Mucosa of descending colon (tissue), 3 donors: ENCODE measurements at regions not wholly inside any gene's neighbourhood (a gene's known extent, or its start where the extent isn't known, plus 50 kb on each side); places are given as distances from the start of the nearest gene placed in this dataset.
A peak's percentile ranks its signal among the peaks of the same experiment; 100 is the strongest.

Source experiments
- ATAC-seq: fragments of 200-7000 bp; cut with Tn5 transposase; one replicate; pipeline ENCODE4 v1.9.1; 2020; ENCODE audit warnings: mild to moderate bottlenecking, moderate library complexity
- DNase-seq, 3 donors: peaks; one replicate each; pipeline ENCODE4 v3.0.0-alpha.2; 2020
- H3K36me3 ChIP-seq: fragments of 200-600 bp; one replicate; pipeline ENCODE4 v1.8.0; 2021; ENCODE audit warnings: low read depth, mild to moderate bottlenecking
- H3K4me1 ChIP-seq: fragments of 200-600 bp; one replicate; pipeline ENCODE4 v1.8.0; 2021; ENCODE audit warnings: low read depth, mild to moderate bottlenecking
- H3K4me3 ChIP-seq: fragments of 200-600 bp; one replicate; pipeline ENCODE4 v1.8.0; 2021; ENCODE audit warnings: mild to moderate bottlenecking
- H3K9me3 ChIP-seq: fragments of 200-600 bp; one replicate; pipeline ENCODE4 v1.8.0; 2021; ENCODE audit warnings: mild to moderate bottlenecking
- intact Hi-C, 2 donors: fragments of 100-400 bp; cut with DNase I in 1 of 2; cut with micrococcal nuclease in 1 of 2; formaldehyde crosslinking; loops; one replicate each; pipeline versions ENCODE4 v1.11.0 to v1.11.1; 2022; cut with DNase I, micrococcal nuclease
- TF ChIP-seq, protein P1 (sequence below): fragments of 200-600 bp; IDR thresholded peaks from one replicate; pipeline ENCODE4 v1.8.0; 2022; ENCODE audit warnings: antibody characterized with exemption, mild to moderate bottlenecking
- donor health status: DM: no; HTN: no; CAD: no; lungs with moderate emphysema.
- donor health status: DM: no; HTN: no; CAD: no.
- donor health status: DM: no; HTN: yes; CAD: no.

DNA sequence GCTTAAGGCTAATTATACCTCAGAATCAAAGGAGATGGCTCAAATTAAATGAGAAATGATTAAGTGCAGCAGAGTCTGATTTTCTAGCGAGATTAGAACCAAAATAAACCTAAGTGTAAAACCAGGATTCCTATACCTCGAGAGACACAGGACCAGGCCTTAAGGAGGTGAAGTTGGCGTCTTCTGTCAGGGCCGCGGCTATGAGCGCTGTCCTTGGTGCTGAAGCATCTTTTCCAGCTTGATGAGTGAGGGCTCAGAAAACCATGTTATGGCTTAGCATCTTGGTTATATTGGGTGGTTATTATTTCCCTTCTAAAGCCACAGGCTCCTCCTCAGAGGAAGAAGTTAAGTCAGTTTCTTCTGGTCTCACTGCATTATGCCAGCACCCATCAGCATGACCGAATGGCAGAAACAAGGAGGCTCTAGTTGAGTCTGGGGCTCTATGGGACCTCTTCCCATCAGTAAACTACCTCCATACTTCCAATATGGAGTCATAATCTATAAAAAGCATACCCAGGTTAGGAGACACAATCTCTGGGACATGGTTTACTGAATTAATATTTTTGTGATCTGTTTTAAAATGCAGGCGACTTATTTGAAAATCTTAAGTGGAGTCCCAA is 120.1 kb upstream of the NMNAT3 start:
- H3K4me3 ChIP-seq, result no peak overlapping the region
- DNase-seq (peak in 2 of 3 donors; percentile 26 to 52), ATAC-seq (no peak)
- no peaks in the 10 kb centered on the region for H3K9me3 ChIP-seq
- intact Hi-C loops, result no loop called here
- no peaks in the 10 kb centered on the region for H3K4me1 ChIP-seq
- TF ChIP-seq, protein P1, sequence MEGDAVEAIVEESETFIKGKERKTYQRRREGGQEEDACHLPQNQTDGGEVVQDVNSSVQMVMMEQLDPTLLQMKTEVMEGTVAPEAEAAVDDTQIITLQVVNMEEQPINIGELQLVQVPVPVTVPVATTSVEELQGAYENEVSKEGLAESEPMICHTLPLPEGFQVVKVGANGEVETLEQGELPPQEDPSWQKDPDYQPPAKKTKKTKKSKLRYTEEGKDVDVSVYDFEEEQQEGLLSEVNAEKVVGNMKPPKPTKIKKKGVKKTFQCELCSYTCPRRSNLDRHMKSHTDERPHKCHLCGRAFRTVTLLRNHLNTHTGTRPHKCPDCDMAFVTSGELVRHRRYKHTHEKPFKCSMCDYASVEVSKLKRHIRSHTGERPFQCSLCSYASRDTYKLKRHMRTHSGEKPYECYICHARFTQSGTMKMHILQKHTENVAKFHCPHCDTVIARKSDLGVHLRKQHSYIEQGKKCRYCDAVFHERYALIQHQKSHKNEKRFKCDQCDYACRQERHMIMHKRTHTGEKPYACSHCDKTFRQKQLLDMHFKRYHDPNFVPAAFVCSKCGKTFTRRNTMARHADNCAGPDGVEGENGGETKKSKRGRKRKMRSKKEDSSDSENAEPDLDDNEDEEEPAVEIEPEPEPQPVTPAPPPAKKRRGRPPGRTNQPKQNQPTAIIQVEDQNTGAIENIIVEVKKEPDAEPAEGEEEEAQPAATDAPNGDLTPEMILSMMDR, result no peak
- H3K36me3 ChIP-seq, result no peaks in the 10 kb centered on the region

DNA sequence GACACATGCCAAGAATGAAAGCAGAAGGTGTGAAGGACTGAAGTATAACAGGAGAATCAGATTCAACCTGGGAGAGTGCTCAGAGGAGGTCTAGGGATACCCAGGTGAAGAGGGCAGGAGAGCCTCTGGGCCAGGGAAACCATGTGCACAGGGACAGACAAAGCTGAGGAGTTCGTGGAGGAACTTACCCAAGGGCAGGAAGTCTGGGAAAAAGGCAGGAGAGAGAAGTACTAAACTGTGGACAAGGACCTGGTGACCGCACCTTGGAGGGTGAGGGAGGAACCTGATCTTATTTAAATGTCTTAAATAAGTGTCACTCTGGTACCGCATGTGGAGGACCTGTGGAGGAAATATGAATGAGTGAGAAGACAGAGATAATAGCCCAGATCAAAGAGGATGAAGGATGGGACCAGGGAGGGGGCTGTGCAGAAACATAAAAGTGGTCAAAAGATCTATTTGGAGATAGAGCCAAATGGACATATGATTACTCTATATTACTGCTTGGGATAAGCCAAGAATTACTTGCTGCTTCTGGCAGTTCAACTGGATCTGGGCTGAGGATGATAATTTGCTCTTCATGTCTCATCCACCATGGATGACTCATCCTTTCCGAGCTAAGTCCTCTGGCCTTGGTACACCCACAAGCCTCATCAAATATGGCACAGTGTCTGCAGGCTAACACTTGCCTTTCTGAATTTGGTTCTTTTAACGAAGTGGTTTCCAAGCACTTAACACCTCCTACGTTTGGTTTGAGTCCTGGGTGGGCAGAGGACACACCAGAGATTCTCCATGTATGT is 116.9 kb upstream of the NMNAT3 start:
- ATAC-seq (no peak), DNase-seq (no peak)
- Histone ChIP-seq H3K9me3 (no peaks in the 10 kb centered on the region), H3K36me3 (no peaks in the 10 kb centered on the region), H3K4me3 (no peak overlapping the region), H3K4me1 (no peaks in the 10 kb centered on the region)
- intact Hi-C loops, result no loop called here
- TF ChIP-seq, protein P1, result no peak

DNA sequence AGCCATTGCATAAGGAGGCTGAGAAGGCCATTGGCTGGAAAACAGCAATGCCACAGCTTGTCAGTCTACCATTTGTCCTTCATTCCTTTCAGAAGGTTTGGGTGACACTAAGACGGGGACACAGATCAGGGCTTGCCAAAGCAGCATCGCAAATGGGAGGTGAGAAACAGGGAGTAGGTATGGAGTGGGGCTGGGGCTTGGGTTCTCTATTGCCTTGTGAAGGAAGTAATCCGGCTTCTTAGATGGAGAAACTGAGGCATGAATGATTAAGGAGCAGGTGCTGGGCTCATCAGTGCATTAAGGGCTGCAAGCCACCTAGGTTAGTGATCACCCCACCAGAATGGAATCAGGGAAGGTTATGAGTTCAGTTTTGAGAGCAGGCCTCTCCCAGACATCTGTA is 115.6 kb upstream of the NMNAT3 start:
- Histone ChIP-seq H3K9me3 (no peaks in the 10 kb centered on the region), H3K36me3 (no peaks in the 10 kb centered on the region), H3K4me1 (no peaks in the 10 kb centered on the region), H3K4me3 (no peak overlapping the region)
- TF ChIP-seq, protein P1, result no peak
- intact Hi-C loops, result no loop called here
- ATAC-seq (no peak), DNase-seq (no peak)

DNA sequence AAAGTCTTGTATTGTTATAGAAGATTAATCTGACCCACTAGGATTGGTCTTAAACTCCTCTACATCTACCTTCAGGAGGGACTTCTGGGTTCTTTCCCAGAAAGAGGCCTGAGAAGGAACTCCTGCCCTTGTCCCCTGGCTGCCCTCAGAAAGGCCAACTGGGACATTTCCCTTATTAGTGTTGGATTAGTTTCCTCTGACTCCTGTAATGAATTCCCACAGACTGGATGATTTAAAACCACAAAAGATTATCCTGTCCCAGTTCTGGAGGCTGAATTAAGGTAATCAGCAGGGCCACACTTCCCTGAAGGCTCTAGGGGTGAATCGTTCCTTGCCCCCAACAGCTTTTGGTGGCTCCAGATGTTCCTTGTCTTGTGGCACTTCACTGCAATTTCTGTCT is 102.8 kb upstream of the NMNAT3 start:
- no peak overlapping the region for H3K4me3 ChIP-seq
- TF ChIP-seq, protein P1, result no peak
- DNase-seq (no peak), ATAC-seq (no peak)
- intact Hi-C loops, result no loop called here
- no peaks in the 10 kb centered on the region for H3K9me3 ChIP-seq
- peaks cover 3% of the 10 kb centered on the region for H3K4me1 ChIP-seq
- H3K36me3 ChIP-seq, result no peaks in the 10 kb centered on the region

DNA sequence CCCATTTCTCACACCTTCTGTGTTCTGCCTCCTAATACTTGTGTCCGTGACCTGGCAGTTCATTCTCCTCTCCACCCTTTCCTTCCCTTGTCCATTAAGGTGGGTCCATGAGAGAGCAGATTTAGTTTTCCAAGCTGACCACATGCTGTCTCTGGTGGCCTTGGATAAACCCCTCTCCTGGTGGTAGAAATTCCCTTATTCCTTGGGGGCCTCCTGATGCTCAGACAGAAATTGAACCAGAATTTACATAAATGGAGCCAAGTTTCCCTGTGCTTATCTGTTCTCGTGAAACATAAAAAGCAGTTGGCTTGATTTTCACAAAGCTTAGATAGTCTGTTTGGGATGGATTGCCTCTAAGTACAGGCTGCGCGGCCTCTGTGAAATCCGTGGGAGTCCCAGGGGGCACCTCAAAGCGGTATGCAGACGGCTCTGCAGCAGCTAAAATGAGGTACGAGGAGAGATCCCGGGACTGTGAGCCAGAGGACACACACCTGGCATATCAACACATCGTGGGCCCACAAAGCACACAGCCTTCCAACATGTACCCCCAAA is 101.0 kb upstream of the NMNAT3 start:
- no peak for DNase-seq
- no peak for ATAC-seq

More for the DNA sequence above, 101.0 kb upstream of the NMNAT3 start:
- Histone ChIP-seq H3K4me1 (peaks cover 5% of the 10 kb centered on the region), H3K4me3 (no peak overlapping the region), H3K9me3 (no peaks in the 10 kb centered on the region), H3K36me3 (no peaks in the 10 kb centered on the region)
- intact Hi-C loops, result no loop called here
- TF ChIP-seq, protein P1, result no peak
